ENCODE measurements at regions not wholly inside any gene's neighbourhood (a gene's known extent, or its start where the extent isn't known, plus 50 kb on each side); places are given as distances from the start of the nearest gene placed in this dataset.

DNA sequence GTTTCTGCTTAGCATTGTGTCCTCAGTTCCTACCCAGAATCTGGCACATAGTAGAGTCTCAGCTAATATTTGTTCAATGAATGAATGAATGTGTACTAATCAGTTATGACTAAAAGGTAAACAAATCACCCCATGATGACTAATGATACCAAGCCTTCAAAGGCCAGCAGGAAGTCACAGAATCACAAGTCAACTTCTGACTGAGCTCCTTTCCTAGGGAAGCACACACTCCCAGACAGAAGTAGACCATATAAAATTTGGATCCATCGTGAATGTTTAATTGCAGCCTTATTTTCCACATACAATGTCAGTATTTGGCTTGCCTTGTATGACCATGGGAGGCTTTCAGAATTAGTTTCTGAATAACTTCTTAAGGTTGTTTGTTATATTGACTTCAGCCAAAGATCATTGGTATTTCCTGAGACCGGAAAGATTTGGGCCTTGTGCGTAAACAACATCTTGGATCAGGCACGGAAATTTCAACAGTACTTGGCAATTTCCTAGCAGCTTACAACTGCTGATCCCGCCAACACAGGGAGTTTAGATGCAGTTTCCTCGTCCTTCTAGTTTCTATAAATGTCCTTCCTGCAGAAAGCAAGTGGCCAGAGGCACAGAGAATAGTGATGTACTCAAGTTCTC, 185.9 kb upstream of the ATP1B1 start:
- no peak for DNase-seq

DNA sequence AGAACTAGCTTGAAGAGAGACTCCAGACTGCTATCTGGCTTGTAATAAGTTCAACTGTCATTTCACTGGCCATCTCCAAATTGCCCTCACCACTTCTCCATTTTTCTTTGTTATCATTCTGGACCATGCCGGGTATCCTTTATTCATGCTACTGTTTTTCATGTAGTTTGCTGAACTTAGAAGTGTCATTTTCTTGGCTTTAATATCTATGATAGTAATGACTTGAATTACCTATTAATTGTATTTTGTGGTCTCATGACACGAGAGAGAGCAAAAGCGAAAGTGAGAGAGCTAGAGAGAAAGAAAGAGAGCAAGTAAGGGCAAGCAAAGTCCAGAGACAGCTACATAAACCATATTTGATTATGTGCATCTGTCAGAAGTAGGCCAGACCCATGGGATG, 184.9 kb upstream of the ATP1B1 start:
- no peak for DNase-seq

DNA sequence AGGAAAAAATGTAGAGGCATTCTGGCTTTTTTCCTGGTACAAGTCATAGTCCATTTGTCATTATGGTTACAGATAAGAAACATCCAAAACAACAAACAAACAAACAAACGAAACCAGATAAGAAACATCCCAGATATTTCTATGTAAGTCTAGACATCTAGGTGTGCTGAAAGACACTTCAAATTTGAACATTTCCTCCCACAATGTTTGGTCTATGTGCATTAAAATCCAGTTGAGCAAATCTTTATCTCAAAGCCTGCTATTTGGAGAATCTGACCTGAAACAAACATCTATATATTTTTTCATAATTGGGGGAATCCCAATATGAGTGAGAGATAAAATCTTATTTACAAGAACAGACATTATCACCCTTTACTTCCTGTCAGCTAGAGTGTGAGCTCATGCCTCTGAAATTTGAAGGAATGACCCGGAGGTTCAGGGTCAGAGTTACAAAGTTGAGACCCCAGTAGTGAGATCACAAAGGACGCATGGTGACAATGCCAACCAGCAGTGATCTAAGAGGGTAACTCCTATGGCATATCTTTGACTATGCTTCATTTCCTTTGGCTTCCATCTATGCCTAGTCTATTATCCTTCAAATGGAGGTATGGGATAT, 182.9 kb upstream of the ATP1B1 start:
- DNase-seq = no peak

DNA sequence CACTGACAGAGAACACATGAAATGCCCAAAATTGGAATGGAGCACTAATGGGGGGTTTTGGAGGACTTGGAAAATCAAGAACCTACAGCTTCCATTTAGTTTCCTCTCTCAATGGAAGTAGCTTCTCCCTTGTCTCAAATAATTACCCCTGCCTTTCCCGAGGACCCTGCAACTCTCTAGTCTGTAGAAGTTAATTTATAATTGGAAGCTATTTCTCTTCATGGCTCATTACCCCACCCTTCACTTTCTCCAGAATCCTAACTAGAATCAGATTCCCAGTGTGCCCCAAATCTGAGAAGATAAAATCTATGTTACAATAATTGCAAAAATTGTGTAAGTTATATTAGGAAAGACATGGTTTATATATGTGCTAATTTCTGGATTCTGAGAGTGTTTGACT, 181.5 kb upstream of the ATP1B1 start:
- DNase-seq = no peak

DNA sequence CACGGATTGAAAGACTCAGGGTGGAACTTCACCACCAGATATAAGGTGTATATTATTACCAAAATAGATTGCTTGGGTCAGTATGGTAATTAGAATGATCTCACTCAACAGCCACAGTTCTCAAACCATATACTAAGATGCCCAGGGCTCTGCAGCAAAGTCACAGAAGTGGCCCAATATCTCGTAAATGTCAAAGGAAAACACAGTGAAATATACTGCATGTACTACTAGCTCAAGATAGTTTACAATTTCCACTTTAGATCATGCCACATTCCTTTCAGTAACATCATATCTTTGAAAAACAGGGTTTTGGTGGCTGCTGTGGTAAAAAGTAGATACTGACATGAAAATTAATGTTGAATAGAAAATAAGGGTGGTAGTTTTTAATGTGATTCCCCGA, 180.3 kb upstream of the ATP1B1 start:
- DNase-seq = no peak

DNA sequence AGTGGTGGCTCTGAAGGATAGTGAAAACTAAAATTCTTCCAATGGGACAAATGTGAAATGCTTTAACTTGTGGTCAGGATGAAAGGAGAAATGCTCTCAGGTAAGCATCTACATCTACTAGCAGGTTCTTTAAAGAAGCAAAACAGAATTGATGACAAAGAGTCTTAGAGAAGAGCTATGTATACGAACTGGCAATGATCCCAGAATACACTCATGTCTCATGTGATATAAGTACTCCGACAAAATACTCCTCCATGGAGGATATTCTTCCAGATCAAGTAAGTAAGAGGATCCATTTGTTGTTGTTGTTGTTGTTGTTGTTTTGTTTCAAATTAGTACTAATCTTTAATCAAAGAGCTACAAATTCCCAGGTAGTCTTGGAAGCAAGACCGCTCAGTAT, 174.0 kb upstream of the ATP1B1 start:
- no peak for DNase-seq

DNA sequence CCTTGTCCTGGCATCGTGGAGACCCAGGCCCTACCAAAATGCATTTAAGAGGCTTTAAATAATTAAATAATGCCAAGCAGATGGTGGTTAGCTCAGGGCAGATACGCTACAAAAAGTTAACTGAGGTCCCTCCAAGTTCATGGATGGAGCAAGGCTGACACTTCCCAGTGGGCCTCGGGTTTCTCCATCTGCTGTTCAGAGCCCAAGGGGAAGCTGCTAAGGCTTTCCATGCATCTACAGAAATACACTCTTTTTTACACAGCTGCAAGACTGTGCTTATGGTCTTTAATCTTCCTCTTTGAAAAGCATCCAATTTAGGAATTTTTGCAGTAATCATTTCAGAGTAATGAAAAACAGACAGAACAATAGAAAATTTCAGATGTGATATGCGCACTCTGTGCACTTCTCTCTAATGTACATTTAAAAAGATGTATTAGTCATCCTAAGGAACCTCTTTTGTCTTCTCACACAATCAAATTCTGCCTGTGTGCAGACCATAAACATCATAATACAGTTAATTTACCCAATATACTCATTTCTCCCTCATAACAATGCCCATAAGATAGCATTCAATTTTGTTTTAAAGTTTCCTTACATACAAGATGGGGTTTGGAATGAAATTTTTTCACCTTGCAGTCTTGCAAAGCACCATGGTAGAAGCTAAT, 173.2 kb upstream of the ATP1B1 start:
- DNase-seq = no peak

DNA sequence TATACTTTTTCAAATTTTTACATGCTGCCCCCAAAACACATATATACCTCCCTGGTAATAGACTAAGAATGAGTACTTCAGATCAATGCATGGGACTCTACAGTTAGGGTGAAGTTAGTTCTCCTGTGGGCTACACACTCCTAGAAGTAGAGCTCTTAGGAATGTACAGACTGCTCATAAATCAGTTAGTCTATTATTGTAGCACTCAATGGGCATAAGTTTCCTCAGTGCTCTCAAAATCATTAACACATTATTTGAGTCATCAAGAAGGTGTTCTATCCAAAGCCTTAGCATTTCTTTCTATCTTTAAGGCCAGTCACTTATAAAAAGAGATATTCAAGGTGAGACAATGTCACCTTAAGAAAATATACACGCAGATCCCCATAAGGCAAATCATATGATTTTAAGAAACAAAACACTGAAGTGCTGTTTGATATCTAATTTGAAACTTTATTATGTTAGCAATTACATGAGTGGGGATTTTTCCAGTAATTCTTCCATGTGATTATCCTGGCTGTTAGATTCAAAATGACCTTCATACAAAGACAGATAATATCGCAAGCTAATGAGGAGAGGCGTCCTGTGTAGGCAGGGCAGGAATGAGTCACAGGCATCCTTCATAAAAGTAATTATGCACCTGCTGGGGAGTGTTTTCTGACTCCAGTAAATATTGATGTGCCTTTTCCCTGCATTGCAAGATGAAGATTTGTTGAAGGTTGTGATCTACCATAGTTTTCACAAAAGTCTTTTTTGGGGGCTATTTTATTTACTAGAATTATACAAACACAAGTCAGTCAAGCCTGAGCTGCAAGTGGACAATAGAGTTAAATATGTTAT, 167.2 kb upstream of the ATP1B1 start:
- DNase-seq = no peak

DNA sequence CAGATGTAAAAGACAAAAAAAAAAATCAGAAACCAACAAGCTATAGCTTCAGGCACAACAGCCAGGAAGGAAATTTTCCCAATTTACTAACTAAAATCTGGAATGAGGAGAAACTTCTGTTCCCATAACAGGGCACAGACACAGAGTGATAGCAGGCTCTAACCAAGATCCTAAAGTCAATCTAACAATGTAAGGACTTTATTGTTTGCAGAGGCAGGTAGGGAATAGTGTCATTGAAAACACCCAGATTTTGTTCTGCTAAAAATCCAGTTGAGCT, 166.6 kb upstream of the ATP1B1 start:
- no peak for DNase-seq

DNA sequence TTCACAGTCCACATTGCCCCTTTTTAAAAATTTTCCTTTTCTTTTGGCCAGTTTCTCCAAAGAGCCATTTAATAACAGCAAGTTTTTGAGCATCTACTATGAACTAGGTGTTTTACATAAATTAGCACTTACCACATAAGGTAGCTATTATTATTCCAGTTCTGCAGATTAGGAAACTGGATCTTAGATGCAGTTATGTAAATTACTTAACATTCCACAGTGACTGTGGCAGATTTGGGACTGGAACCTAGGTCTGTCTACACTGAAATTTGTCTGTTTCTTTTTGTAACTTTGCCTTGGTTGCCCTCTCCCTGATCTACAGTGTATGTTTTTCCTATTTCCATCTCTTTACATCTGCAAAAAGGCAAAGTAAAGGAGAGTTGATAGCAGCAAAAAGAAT, 164.8 kb upstream of the ATP1B1 start:
- no peak for DNase-seq

DNA sequence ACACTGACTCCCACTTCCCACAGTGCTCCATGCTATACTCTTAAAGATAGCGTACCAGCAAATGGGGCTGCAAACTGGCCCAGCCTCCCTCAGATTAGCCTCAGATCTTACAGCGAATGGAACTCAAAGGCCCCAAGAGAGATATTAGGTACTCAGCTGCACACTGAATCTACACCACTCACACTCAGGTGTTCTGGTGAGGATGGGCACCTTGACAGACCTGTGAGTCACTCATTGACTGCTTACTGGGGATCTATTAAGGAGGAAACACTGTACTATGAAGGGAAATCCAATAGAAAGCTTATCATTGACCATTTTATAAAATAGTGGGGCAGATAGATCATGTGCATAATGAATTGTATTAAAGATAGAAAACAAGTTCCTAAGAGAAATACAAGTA, 164.3 kb upstream of the ATP1B1 start:
- DNase-seq = no peak

DNA sequence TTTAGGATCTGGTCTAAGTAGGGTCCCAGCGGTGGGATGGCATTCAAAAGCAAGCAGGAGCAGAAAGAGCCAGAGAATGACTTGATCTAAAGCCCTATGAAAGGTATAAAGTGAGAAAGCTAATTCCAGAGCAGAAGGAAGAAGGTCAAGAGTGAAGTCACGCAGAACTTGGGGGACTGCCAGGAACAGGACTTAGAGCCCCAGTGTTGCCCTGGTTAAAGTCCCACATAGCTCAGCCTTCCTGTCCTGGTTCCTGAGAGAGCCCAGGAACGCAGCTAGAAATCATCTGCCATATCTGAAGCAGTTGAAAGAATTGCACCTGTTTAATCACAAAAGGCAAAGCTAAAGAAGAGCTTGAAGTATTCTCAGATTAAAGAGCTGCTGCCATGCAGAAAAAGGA, 160.6 kb upstream of the ATP1B1 start:
- no peak for DNase-seq

DNA sequence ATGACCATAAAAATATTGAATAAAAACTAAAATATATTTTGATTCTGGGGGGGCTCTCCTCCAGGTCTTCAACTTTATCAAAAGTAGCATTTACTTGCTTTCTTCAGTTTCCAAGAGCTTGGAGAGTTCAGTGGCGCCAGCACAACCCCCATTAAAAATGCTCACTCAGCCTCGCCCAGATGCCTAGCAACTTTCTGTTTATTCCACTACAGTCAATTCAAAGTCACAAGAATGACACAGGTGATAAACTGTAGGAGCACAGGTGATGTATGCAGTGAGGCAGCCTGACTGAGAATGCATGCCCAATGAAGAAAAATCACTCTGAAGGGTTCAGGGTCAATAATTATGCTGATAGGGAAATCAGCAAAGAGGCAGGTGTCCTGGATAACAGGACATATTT, 159.4 kb upstream of the ATP1B1 start:
- DNase-seq = no peak

DNA sequence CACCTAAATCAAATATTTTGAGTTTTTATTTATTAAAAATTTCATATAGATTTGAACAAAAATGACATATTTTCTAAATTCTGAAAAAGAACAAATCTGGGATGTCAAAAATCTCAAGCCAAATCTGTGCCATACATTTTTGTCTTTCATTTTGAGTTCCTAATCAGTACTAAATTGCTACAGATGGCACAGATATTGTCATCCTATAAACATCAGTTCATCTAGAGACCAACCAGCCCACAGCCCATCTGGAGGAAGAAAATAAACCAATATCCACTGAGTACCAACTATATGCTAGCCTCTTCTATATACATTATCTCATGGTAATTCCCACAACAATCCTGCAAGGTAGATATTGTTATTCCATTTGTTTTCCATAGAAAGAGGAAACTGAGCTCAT, 156.8 kb upstream of the ATP1B1 start:
- no peak for DNase-seq

DNA sequence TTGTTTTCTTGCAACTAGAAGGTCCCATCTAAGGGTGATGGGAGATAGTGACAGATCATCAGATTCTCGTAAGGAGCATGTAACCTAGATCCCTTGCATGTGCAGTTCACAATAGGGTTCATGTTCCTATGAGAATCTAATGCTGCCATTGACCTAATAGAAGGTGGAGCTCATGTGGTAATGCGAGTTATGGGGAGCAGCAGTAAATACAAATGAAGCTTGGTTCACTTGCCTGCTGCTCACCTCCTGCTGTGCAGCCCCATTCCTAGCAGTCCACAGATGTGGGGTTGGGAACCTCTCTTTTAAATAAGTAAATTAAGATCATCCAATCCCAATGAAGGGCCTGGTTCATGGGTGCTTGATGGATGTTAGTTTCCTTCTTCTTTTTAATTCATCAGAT, 148.7 kb upstream of the ATP1B1 start:
- DNase-seq = no peak

DNA sequence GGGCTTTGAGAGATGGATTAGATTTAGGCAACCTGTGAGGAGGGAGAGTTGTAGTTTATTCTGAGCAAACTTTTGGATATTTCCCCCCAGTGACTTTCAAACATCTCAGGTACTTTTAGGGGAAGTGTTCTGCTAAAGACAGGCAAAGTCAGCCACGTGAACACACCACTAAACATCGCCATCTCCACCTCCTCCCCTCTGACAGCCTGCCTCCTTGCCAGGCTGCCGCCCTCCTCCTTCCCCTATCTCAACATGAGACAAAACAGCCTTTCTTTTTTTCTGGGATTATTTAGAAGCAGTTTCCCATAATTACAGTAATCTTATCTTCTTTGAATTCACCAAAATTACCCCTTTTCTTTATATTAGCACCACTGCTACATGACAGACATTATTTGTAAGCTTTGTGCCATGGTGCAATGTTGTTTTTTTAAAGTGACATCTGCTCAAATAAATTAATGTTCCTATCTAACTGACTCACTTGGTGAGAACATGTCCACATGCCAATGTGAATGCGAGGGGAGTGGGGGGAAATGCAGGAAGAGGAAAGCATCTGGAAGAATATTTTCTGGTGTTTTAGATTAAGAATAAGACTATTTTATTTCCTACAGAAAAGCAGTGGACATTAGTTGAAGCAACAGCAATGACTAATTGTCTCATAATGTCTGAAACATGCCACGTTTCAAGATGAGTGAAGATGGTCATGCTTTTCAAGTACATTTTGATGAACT, 147.8 kb upstream of the ATP1B1 start:
- DNase-seq = no peak

DNA sequence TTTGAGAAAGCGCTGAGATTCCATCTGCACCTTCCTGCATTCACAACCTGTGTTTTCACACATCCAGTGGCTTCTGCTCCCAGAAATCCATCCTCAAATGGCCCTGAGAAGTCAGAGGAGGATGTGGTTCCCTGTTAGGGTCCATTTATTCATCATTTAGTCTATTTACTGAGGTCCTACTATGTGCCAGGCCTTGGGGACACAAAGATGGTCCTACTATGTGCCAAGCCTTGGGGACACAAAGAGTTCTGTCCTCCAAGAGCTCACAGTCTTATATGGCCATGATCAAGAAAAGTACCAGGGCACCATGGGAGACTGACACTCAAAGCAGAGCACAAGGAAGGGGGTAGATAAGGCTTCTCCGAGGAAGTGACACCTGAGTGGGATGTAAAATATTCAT, 147.1 kb upstream of the ATP1B1 start:
- DNase-seq = no peak

DNA sequence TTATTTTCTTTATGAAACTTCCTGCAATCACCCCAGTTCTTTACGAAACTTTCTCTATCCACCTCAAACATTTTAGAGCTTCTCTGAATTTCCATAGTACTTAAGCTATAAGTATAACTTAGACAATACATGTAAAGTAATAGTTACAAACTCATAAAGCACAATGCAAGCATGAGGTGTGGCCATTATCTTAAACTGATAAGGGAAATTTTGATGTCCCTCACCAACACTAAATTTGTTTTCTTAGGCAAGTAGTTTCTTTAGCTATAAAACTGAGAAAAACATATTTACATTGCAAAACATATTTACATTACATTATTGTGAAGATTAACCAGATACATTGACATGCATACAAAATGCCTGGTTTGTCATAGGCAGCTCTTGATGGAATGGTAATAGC, 146.4 kb upstream of the ATP1B1 start:
- no peak for DNase-seq

DNA sequence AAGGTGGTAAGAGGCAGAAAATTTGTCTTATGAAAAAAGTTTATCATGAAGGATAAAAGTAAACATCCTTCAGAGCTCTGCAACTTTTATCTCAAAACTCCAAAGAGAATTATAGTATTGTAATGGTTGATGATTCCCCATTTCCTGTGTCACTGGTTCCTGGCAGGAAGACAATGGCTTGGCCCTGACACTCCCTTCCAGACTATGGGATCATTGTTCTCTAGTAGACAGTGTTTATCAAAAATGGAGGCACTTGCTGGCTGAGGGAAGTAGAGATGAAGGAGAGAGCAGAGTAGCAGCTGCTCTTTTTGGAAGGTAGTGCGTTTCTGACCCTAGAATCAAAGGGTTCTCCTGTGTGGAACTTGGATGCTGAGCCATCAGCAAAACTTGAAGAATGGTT, 145.9 kb upstream of the ATP1B1 start:
- no peak for DNase-seq

DNA sequence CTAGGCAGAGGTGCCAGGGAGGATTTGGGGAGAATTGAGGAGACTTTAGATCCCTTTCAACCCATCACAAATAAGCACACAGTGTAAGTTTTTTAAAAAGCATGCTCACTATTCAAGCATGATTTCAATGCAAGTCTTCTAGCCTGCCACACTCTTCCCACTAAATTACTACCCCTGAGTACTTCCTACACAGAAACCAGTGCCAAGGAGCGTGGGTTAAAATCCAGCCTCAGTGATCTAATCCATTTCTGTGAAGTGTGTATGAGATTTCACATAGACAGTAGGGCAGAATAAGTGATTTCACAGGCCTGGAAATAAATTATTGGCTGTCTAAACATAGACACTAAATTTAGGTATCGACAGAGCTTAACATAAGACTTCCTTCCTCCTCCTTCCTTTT, 142.9 kb upstream of the ATP1B1 start:
- DNase-seq = no peak

DNA sequence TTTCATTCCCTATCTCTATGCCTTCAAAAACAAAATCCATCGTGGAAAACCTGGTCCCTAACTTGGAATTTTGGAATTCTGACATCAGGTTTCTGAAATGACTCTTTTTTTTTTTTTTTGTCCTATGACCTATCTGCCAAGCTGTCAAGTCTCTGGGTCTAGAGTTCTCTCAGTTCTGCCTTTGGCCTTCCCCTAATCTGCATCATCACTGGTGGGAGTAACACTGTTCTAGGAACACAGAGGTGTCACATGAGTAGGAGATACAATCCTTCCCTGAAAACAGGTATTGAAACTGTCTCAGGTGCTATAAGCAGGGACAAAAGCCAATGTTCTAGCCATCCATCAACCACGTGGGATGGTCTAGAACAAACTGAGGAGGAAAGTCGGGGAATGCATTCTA, 142.0 kb upstream of the ATP1B1 start:
- DNase-seq = no peak

DNA sequence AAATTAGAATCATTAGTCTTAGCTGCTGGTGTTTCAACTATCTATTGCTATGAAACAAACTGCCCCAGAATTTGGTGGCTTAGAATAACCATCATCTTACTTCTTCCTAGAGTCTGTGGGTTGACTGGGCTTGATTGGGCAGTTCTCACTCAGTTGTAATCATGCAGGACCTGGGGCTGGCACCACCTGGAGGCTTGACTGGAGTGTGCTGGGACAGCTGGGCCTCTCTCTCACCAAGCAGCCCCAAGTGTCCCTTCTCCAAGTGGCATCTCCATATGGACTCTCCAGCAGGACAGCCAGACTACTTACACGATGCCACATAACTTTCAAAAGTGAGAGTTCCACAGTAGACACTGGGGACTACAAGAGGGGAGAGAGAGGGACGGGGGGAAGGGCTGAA, 140.3 kb upstream of the ATP1B1 start:
- DNase-seq = no peak

DNA sequence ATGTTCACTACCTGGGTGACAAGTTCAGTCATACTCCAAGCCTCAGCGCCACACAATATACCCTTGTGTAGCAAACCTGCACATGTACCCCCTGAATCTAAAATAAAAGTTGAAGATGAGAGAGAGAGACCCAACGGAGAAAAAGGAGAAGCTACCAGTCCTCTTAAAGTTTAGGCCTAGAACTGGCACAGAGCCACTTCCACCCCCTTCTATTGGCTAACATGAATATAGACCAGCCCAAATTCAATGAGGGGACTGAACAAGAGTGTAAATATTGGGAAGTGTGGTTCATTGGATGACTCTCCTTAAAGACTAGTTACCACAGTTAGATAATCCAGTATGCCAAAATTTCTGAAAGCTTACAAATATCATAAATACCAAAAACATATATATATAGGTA, 139.9 kb upstream of the ATP1B1 start:
- DNase-seq = no peak

Measured in NCI-H510A (cell line).